HepG2 (cell line): ENCODE measurements at regions not wholly inside any gene's neighbourhood (a gene's known extent, or its start where the extent isn't known, plus 50 kb on each side); places are given as distances from the start of the nearest gene placed in this dataset.

Source experiments
- CEBPB ChIP-seq: IDR thresholded peaks from 2 replicates; pipeline ENCODE4 v1.6.1; 2011; ENCODE audit warnings: low read depth, low read length, improper control_type of control experiment, borderline replicate concordance
- HDAC6 ChIP-seq: fragments of 200-600 bp; sonication (generic); IDR thresholded peaks from 2 replicates; pipeline ENCODE4 v1.7.0; 2017; ENCODE audit warnings: mild to moderate bottlenecking, antibody characterized with exemption, low read length, low read depth

DNA sequence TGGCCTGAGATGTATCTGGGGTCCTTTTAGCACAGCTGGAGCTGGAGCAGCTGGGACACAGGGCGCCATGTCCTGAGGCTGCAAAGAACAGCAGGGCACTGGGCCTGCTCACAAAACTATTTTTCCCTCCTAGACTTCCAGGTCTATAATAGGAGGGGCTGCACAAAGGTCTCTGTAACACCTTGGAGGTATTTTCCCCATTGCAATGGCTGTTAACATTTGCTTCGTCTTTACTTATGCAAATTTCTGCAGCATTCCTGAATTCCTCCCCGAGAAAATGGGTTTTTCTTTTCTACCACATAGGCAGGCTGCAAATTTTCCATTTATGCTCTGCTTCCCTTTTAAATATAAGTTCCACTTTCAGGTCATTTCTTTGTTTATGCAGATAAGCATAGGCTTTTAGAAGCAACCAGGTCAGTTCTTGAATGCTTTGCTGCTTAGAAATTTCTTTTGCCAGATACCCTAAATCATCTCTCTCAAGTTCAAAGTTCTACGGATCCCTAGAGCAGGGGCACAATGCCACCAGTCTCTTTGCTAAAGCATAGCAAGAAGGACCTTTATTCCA lies 130.8 kb downstream of the PCSK1 start:
- no peak for TF ChIP-seq HDAC6
- TF ChIP-seq CEBPB = no peak
